SK-N-MC (cell line): ENCODE measurements at regions not wholly inside any gene's neighbourhood (a gene's known extent, or its start where the extent isn't known, plus 50 kb on each side); places are given as distances from the start of the nearest gene placed in this dataset.

Source experiments
- EZH2 ChIP-seq: fragments of 200-600 bp; sonication (generic); IDR thresholded peaks from one replicate; pipeline ENCODE4 v1.6.1; 2017; ENCODE audit warnings: antibody characterized with exemption
- FOXP2 ChIP-seq: optimal IDR thresholded peaks from 2 replicates; pipeline ENCODE3; 2011; ENCODE audit warnings: mild to moderate bottlenecking, moderate library complexity; ENCODE audit not compliant: insufficient read depth; ENCODE audit errors: extremely low read length, control extremely low read depth
- POLR2AphosphoS5 ChIP-seq: IDR thresholded peaks from 2 replicates; pipeline ENCODE4 v1.6.1; 2012; ENCODE audit warnings: mild to moderate bottlenecking, low read depth, low read length, borderline replicate concordance

GRCh38 chr4:66899422-66900065, 645.8 kb downstream of the CENPC start:
- TF ChIP-seq POLR2AphosphoS5, result no peak
- no peak for TF ChIP-seq EZH2
- TF ChIP-seq FOXP2, result no peak
